Mesendoderm (in vitro differentiated cells): ENCODE measurements at regions not wholly inside any gene's neighbourhood (a gene's known extent, or its start where the extent isn't known, plus 50 kb on each side); places are given as distances from the start of the nearest gene placed in this dataset.

Source experiments
- DNase-seq: peaks from one replicate; pipeline ENCODE4 v3.0.0; 2013
- H2AK5ac ChIP-seq: 2 replicates; pipeline ENCODE4 v1.6.1; 2013; ENCODE audit warnings: low read length, inconsistent platforms
- H2BK120ac ChIP-seq: 2 replicates; pipeline ENCODE4 v1.6.1; 2013; ENCODE audit warnings: low read depth, mild to moderate bottlenecking, low read length, moderate library complexity, mixed read lengths
- H2BK15ac ChIP-seq: replicated peaks from 2 replicates; pipeline ENCODE4 v1.6.1; 2013; ENCODE audit warnings: low read depth, mild to moderate bottlenecking, moderate library complexity
- H2BK5ac ChIP-seq: 2 replicates; pipeline ENCODE4 v1.6.1; 2013; ENCODE audit warnings: low read length, inconsistent platforms
- H3K18ac ChIP-seq: 2 replicates; pipeline ENCODE4 v1.6.1; 2013; ENCODE audit warnings: mild to moderate bottlenecking, low read length, mixed read lengths
- H3K23ac ChIP-seq: one replicate; pipeline ENCODE4 v1.6.1; 2013; ENCODE audit warnings: low read length
- H3K27ac ChIP-seq: 2 replicates; pipeline ENCODE4 v1.5.1; 2013; ENCODE audit warnings: low read depth, mild to moderate bottlenecking, inconsistent platforms, low read length, moderate library complexity
- H3K27me3 ChIP-seq: 2 replicates; pipeline ENCODE4 v1.6.1; 2013; ENCODE audit warnings: low read length, control low read depth, mild to moderate bottlenecking, inconsistent platforms; ENCODE audit not compliant: insufficient read depth, poor library complexity
- H3K36me3 ChIP-seq: 2 replicates; pipeline ENCODE4 v1.6.1; 2013; ENCODE audit warnings: low read length, inconsistent platforms; ENCODE audit not compliant: control insufficient read depth, insufficient read depth
- H3K4ac ChIP-seq: one replicate; pipeline ENCODE4 v1.6.1; 2013; ENCODE audit warnings: low read depth, mild to moderate bottlenecking, low read length, moderate library complexity
- H3K4me1 ChIP-seq: 2 replicates; pipeline ENCODE4 v1.6.1; 2013; ENCODE audit warnings: low read depth, low read length, inconsistent platforms; ENCODE audit not compliant: control insufficient read depth
- H3K4me2 ChIP-seq: 2 replicates; pipeline ENCODE4 v1.6.1; 2013; ENCODE audit warnings: low read length
- H3K4me3 ChIP-seq: 2 replicates; pipeline ENCODE4 v1.5.1; 2013; ENCODE audit warnings: mild to moderate bottlenecking, low read length
- H3K56ac ChIP-seq: one replicate; pipeline ENCODE4 v1.6.1; 2013; ENCODE audit warnings: low read length
- H3K79me1 ChIP-seq: 2 replicates; pipeline ENCODE4 v1.6.1; 2013; ENCODE audit warnings: low read length, inconsistent platforms
- H3K79me2 ChIP-seq: 2 replicates; pipeline ENCODE4 v1.6.1; 2013; ENCODE audit warnings: mild to moderate bottlenecking, low read length; ENCODE audit not compliant: control insufficient read depth, insufficient read depth
- H3K9ac ChIP-seq: 2 replicates; pipeline ENCODE4 v1.6.1; 2013; ENCODE audit warnings: low read length, inconsistent platforms
- H4K5ac ChIP-seq: one replicate; pipeline ENCODE4 v1.6.1; 2013; ENCODE audit warnings: low read length
- H4K8ac ChIP-seq: one replicate; pipeline ENCODE4 v1.6.1; 2013; ENCODE audit warnings: low read depth, mild to moderate bottlenecking, control low read depth, low read length, moderate library complexity
- WGBS: extraction: QIAGEN DNeasy Blood & Tissue Kit; methylation state at CpG from one replicate; pipeline ENCODE4 v1.1.7; 2013; ENCODE audit warnings: low lambda C conversion rate, missing lambda C conversion rate; ENCODE audit not compliant: insufficient coverage; ENCODE audit errors: extremely low coverage; 5-methylcytosine and 5-hydroxymethylcytosine counted together

GRCh38 chr2:16615687-16616615, 49.7 kb downstream of the CYRIA start:
- H3K18ac ChIP-seq: no peak overlapping the region
- H2BK5ac ChIP-seq: no peak overlapping the region
- no peaks in the 10 kb centered on the region for H3K27me3 ChIP-seq
- no peak overlapping the region for H3K4me2 ChIP-seq
- no peak overlapping the region for H3K4me3 ChIP-seq
- H3K36me3 ChIP-seq: no peaks in the 10 kb centered on the region
- H2BK15ac ChIP-seq: no peak overlapping the region
- H2AK5ac ChIP-seq: no peak overlapping the region
- no peaks in the 10 kb centered on the region for H3K79me2 ChIP-seq
- no peak overlapping the region for H3K4ac ChIP-seq
- no peaks in the 10 kb centered on the region for H3K79me1 ChIP-seq
- peak; percentile 42 for DNase-seq
- H4K5ac ChIP-seq: no peak overlapping the region
- no peak overlapping the region for H3K56ac ChIP-seq
- H3K4me1 ChIP-seq: no peaks in the 10 kb centered on the region
- H3K9ac ChIP-seq: no peak overlapping the region
- H2BK120ac ChIP-seq: no peak overlapping the region
- H4K8ac ChIP-seq: no peak overlapping the region
- no CpG with 5 or more reads among the region's 21 CpGs for WGBS
- no peak overlapping the region for H3K27ac ChIP-seq
- no peak overlapping the region for H3K23ac ChIP-seq

GRCh38 chr2:16615246-16615645, 50.4 kb downstream of the CYRIA start:
- Histone ChIP-seq H4K8ac (no peak overlapping the region), H3K36me3 (no peaks in the 10 kb centered on the region)
- WGBS: no CpG with 5 or more reads among the region's 3 CpGs

GRCh38 chr2:16614314-16614860, 51.2 kb downstream of the CYRIA start:
- Histone ChIP-seq H4K5ac (no peak overlapping the region), H3K4ac (no peak overlapping the region), H3K27ac (no peak overlapping the region), H3K4me1 (no peaks in the 10 kb centered on the region), H3K79me2 (no peaks in the 10 kb centered on the region), H3K27me3 (no peaks in the 10 kb centered on the region), H3K4me2 (no peak overlapping the region), H2BK5ac (no peak overlapping the region), H3K36me3 (no peaks in the 10 kb centered on the region), H3K4me3 (no peak overlapping the region), H2BK120ac (no peak overlapping the region), H3K18ac (no peak overlapping the region), H2BK15ac (no peak overlapping the region), H4K8ac (no peak overlapping the region), H3K79me1 (no peaks in the 10 kb centered on the region), H3K9ac (no peak overlapping the region), H3K56ac (peak overlapping the region; percentile 17), H2AK5ac (no peak overlapping the region), H3K23ac (no peak overlapping the region)
- no CpG with 5 or more reads among the region's 10 CpGs for WGBS
- peak; percentile 8 for DNase-seq

More at GRCh38 chr2:16615246-16615645, 50.4 kb downstream of the CYRIA start:
- H3K79me2 ChIP-seq: no peaks in the 10 kb centered on the region
- H3K23ac ChIP-seq: no peak overlapping the region
- H2AK5ac ChIP-seq: no peak overlapping the region
- no peak overlapping the region for H3K4me3 ChIP-seq
- no peak overlapping the region for H2BK120ac ChIP-seq
- H4K5ac ChIP-seq: no peak overlapping the region
- H2BK5ac ChIP-seq: no peak overlapping the region
- no peak overlapping the region for H2BK15ac ChIP-seq
- H3K56ac ChIP-seq: no peak overlapping the region
- no peaks in the 10 kb centered on the region for H3K79me1 ChIP-seq
- H3K9ac ChIP-seq: no peak overlapping the region
- no peak overlapping the region for H3K4ac ChIP-seq
- no peaks in the 10 kb centered on the region for H3K4me1 ChIP-seq
- DNase-seq: no peak
- H3K18ac ChIP-seq: no peak overlapping the region
- no peak overlapping the region for H3K4me2 ChIP-seq
- no peak overlapping the region for H3K27ac ChIP-seq
- no peaks in the 10 kb centered on the region for H3K27me3 ChIP-seq

GRCh38 chr2:16613539-16614011, 52.1 kb downstream of the CYRIA start:
- no peak overlapping the region for H2BK120ac ChIP-seq
- no peak overlapping the region for H2BK5ac ChIP-seq
- no peak overlapping the region for H3K23ac ChIP-seq
- no peak overlapping the region for H3K4me3 ChIP-seq
- H3K36me3 ChIP-seq: no peaks in the 10 kb centered on the region
- peak; percentile 33 for DNase-seq
- H3K4ac ChIP-seq: no peak overlapping the region
- no peaks in the 10 kb centered on the region for H3K27me3 ChIP-seq
- no peaks in the 10 kb centered on the region for H3K4me1 ChIP-seq
- H3K27ac ChIP-seq: no peak overlapping the region
- no peak overlapping the region for H3K56ac ChIP-seq
- H3K4me2 ChIP-seq: no peak overlapping the region
- no peaks in the 10 kb centered on the region for H3K79me1 ChIP-seq
- no peak overlapping the region for H4K5ac ChIP-seq
- no CpG with 5 or more reads among the region's 6 CpGs for WGBS
- H3K9ac ChIP-seq: no peak overlapping the region
- H3K79me2 ChIP-seq: no peaks in the 10 kb centered on the region
- no peak overlapping the region for H2AK5ac ChIP-seq
- no peak overlapping the region for H2BK15ac ChIP-seq
- H3K18ac ChIP-seq: no peak overlapping the region
- H4K8ac ChIP-seq: no peak overlapping the region

- no peak overlapping the region for H4K5ac ChIP-seq
- H3K23ac ChIP-seq: no peak overlapping the region
- no peaks in the 10 kb centered on the region for H3K27me3 ChIP-seq
- H3K4me1 ChIP-seq: no peaks in the 10 kb centered on the region
- no peaks in the 10 kb centered on the region for H3K36me3 ChIP-seq
- no peak overlapping the region for H3K9ac ChIP-seq
- H3K56ac ChIP-seq: no peak overlapping the region
- no peak overlapping the region for H3K4me3 ChIP-seq
- no peak overlapping the region for H3K18ac ChIP-seq
- no peak overlapping the region for H4K8ac ChIP-seq
- no peak overlapping the region for H3K4ac ChIP-seq
- no peak overlapping the region for H2BK15ac ChIP-seq
- no peak for DNase-seq
- H2AK5ac ChIP-seq: no peak overlapping the region
- no peaks in the 10 kb centered on the region for H3K79me2 ChIP-seq
- H3K79me1 ChIP-seq: no peaks in the 10 kb centered on the region
- no CpG with 5 or more reads among the region's 4 CpGs for WGBS
- H2BK5ac ChIP-seq: no peak overlapping the region
- H3K27ac ChIP-seq: no peak overlapping the region
- no peak overlapping the region for H2BK120ac ChIP-seq
- H3K4me2 ChIP-seq: no peak overlapping the region
These were observed 53.1 kb downstream of the CYRIA start for GRCh38 chr2:16612490-16612889.
